Activated CD4-positive, alpha-beta T cell treated with anti-CD3 and anti-CD28 coated beads for 36 hours (primary cell): ENCODE measurements at regions not wholly inside any gene's neighbourhood (a gene's known extent, or its start where the extent isn't known, plus 50 kb on each side); places are given as distances from the start of the nearest gene placed in this dataset.
"Not testable (repeated sequence)": the region's sequence is repeated elsewhere in the genome, so short reads cannot be mapped to it uniquely, and the experiment has no call there.

ENCODE experiments used
- ATAC-seq: fragments of 200-7000 bp; cut with Tn5 transposase; one replicate; pipeline ENCODE4 v1.10.0; 2021; ENCODE audit warnings: mild to moderate bottlenecking, moderate library complexity
- CTCF ChIA-PET: fragments of 350-600 bp; sonication (Branson Sonifier 250); formaldehyde crosslinking; loops from one replicate; lab custom pipeline; 2021; ENCODE audit warnings: antibody characterized with exemption; lab: Charles Lee
- POLR2A ChIA-PET: fragments of 350-600 bp; sonication (Branson Sonifier 250); formaldehyde crosslinking; loops from one replicate; lab custom pipeline; 2021; ENCODE audit warnings: antibody characterized with exemption, inconsistent platforms; lab: Charles Lee
- DNase-seq: peaks from one replicate; pipeline ENCODE4 v3.0.0-alpha.2; 2020
- H3K27ac Mint-ChIP-seq: one replicate; pipeline ENCODE4 v1.8.0; 2021; ENCODE audit warnings: mixed read lengths
- H3K27me3 Mint-ChIP-seq: one replicate; pipeline ENCODE4 v1.8.0; 2021; ENCODE audit warnings: mixed read lengths
- H3K36me3 Mint-ChIP-seq: one replicate; pipeline ENCODE4 v1.8.0; 2021; ENCODE audit warnings: low read depth, mixed read lengths
- H3K4me1 Mint-ChIP-seq: one replicate; pipeline ENCODE4 v1.8.0; 2021; ENCODE audit warnings: mixed read lengths
- H3K4me3 Mint-ChIP-seq: one replicate; pipeline ENCODE4 v1.8.0; 2021; ENCODE audit warnings: mild to moderate bottlenecking, moderate library complexity, mixed read lengths
- H3K9me3 Mint-ChIP-seq: one replicate; pipeline ENCODE4 v1.8.0; 2021; ENCODE audit warnings: low read depth, mixed read lengths
- intact Hi-C, 2 experiments: fragments of 100-400 bp; cut with DNase I in 1 of 2; cut with micrococcal nuclease in 1 of 2; formaldehyde crosslinking; loops; one replicate each; pipeline versions ENCODE4 v1.14.2 to v1.15.1; 2022 to 2024; cut with DNase I, micrococcal nuclease

GRCh38 chr10:90031776-90032175 is 330.4 kb downstream of the KIF20B start:
- no peaks in the 10 kb centered on the region for H3K36me3 Mint-ChIP-seq
- no peaks in the 10 kb centered on the region for H3K9me3 Mint-ChIP-seq
- H3K4me1 Mint-ChIP-seq, result no peaks in the 10 kb centered on the region
- intact Hi-C loops, result no loop called here
- ATAC-seq (no peak), DNase-seq (no peak)
- H3K27ac Mint-ChIP-seq, result no peak overlapping the region
- no peak overlapping the region for H3K4me3 Mint-ChIP-seq
- POLR2A ChIA-PET, result no interaction called here
- no peaks in the 10 kb centered on the region for H3K27me3 Mint-ChIP-seq
- CTCF ChIA-PET, result no interaction called here

- DNase-seq (no peak), ATAC-seq (no peak)
- CTCF ChIA-PET, result no interaction called here
- no peaks in the 10 kb centered on the region for H3K27me3 Mint-ChIP-seq
- intact Hi-C loops, result no loop called here
- no peaks in the 10 kb centered on the region for H3K4me1 Mint-ChIP-seq
- no peak overlapping the region for H3K27ac Mint-ChIP-seq
- POLR2A ChIA-PET, result no interaction called here
- no peaks in the 10 kb centered on the region for H3K9me3 Mint-ChIP-seq
- no peaks in the 10 kb centered on the region for H3K36me3 Mint-ChIP-seq
- H3K4me3 Mint-ChIP-seq, result no peak overlapping the region
These were observed 331.1 kb downstream of the KIF20B start for GRCh38 chr10:90032519-90032918.

- DNase-seq, H3K4me3 Mint-ChIP-seq, ATAC-seq, intact Hi-C loops, H3K9me3 Mint-ChIP-seq, H3K36me3 Mint-ChIP-seq, CTCF ChIA-PET, H3K4me1 Mint-ChIP-seq, H3K27ac Mint-ChIP-seq, H3K27me3 Mint-ChIP-seq, POLR2A ChIA-PET: not testable (repeated sequence)
These were observed 333.5 kb downstream of the KIF20B start for GRCh38 chr10:90034862-90035261.

- intact Hi-C loops, result no loop called here
- POLR2A ChIA-PET, result no interaction called here
- Mint-ChIP-seq H3K36me3 (no peaks in the 10 kb centered on the region), H3K27ac (no peak overlapping the region), H3K27me3 (no peaks in the 10 kb centered on the region), H3K9me3 (no peaks in the 10 kb centered on the region), H3K4me1 (no peaks in the 10 kb centered on the region), H3K4me3 (no peak overlapping the region)
- no peak for DNase-seq
- ATAC-seq, result no peak
- CTCF ChIA-PET, result no interaction called here
These were observed 340.2 kb downstream of the KIF20B start for GRCh38 chr10:90041585-90041984.

- Mint-ChIP-seq H3K27ac (no peak overlapping the region), H3K27me3 (no peaks in the 10 kb centered on the region), H3K4me3 (no peak overlapping the region), H3K9me3 (no peaks in the 10 kb centered on the region), H3K36me3 (no peaks in the 10 kb centered on the region), H3K4me1 (no peaks in the 10 kb centered on the region)
- ChIA-PET POLR2A (no interaction called here), CTCF (no interaction called here)
- intact Hi-C loops, result no loop called here
- DNase-seq (no peak), ATAC-seq (no peak)
These were observed 340.7 kb downstream of the KIF20B start for GRCh38 chr10:90042075-90042474.

GRCh38 chr10:90047243-90047729 is 345.9 kb downstream of the KIF20B start:
- CTCF ChIA-PET, result no interaction called here
- no peaks in the 10 kb centered on the region for H3K36me3 Mint-ChIP-seq
- H3K9me3 Mint-ChIP-seq, result no peaks in the 10 kb centered on the region
- no peak overlapping the region for H3K4me3 Mint-ChIP-seq
- DNase-seq (no peak), ATAC-seq (no peak)
- no peak overlapping the region for H3K27ac Mint-ChIP-seq
- intact Hi-C loops, result no loop called here
- H3K27me3 Mint-ChIP-seq, result peaks cover 2% of the 10 kb centered on the region
- peaks cover 2% of the 10 kb centered on the region for H3K4me1 Mint-ChIP-seq
- POLR2A ChIA-PET, result no interaction called here

GRCh38 chr10:90051053-90051452 is 349.7 kb downstream of the KIF20B start:
- Mint-ChIP-seq H3K4me1 (peaks cover 2% of the 10 kb centered on the region), H3K9me3 (no peaks in the 10 kb centered on the region), H3K27ac (no peak overlapping the region), H3K4me3 (no peak overlapping the region), H3K36me3 (no peaks in the 10 kb centered on the region), H3K27me3 (peaks cover 7% of the 10 kb centered on the region)
- ATAC-seq, result no peak
- CTCF ChIA-PET, result no interaction called here
- DNase-seq, result no peak
- POLR2A ChIA-PET, result no interaction called here
- intact Hi-C loops, result no loop called here

GRCh38 chr10:90051474-90051873 is 350.1 kb downstream of the KIF20B start:
- peaks cover 9% of the 10 kb centered on the region for H3K27me3 Mint-ChIP-seq
- H3K4me1 Mint-ChIP-seq, result peaks cover 2% of the 10 kb centered on the region
- ChIA-PET CTCF (no interaction called here), POLR2A (no interaction called here)
- H3K36me3 Mint-ChIP-seq, result no peaks in the 10 kb centered on the region
- H3K9me3 Mint-ChIP-seq, result no peaks in the 10 kb centered on the region
- no peak for DNase-seq
- no peak overlapping the region for H3K4me3 Mint-ChIP-seq
- no peak for ATAC-seq
- H3K27ac Mint-ChIP-seq, result no peak overlapping the region
- intact Hi-C loops, result no loop called here

GRCh38 chr10:90062786-90063185 is 361.4 kb downstream of the KIF20B start:
- no peak overlapping the region for H3K4me3 Mint-ChIP-seq
- DNase-seq (no peak), ATAC-seq (no peak)
- H3K36me3 Mint-ChIP-seq, result no peaks in the 10 kb centered on the region
- no peak overlapping the region for H3K27ac Mint-ChIP-seq
- POLR2A ChIA-PET, result no interaction called here
- intact Hi-C loops, result no loop called here
- no peaks in the 10 kb centered on the region for H3K27me3 Mint-ChIP-seq
- no peaks in the 10 kb centered on the region for H3K9me3 Mint-ChIP-seq
- CTCF ChIA-PET, result no interaction called here
- H3K4me1 Mint-ChIP-seq, result no peaks in the 10 kb centered on the region

GRCh38 chr10:90064295-90064694 is 362.9 kb downstream of the KIF20B start:
- H3K9me3 Mint-ChIP-seq, result no peaks in the 10 kb centered on the region

GRCh38 chr10:90066435-90066834 is 365.0 kb downstream of the KIF20B start:
- H3K4me1 Mint-ChIP-seq, result no peaks in the 10 kb centered on the region
- intact Hi-C loops, result no loop called here
- H3K27ac Mint-ChIP-seq, result no peak overlapping the region
- no peaks in the 10 kb centered on the region for H3K9me3 Mint-ChIP-seq
- no peak for ATAC-seq
- H3K4me3 Mint-ChIP-seq, result no peak overlapping the region
- H3K36me3 Mint-ChIP-seq, result no peaks in the 10 kb centered on the region
- no peak for DNase-seq
- ChIA-PET CTCF (no interaction called here), POLR2A (no interaction called here)
- no peaks in the 10 kb centered on the region for H3K27me3 Mint-ChIP-seq

More at GRCh38 chr10:90064295-90064694, 362.9 kb downstream of the KIF20B start:
- Mint-ChIP-seq H3K27me3 (no peaks in the 10 kb centered on the region), H3K4me3 (no peak overlapping the region), H3K4me1 (no peaks in the 10 kb centered on the region), H3K27ac (no peak overlapping the region), H3K36me3 (no peaks in the 10 kb centered on the region)
- intact Hi-C loops, result no loop called here
- POLR2A ChIA-PET, result no interaction called here
- ATAC-seq, result no peak
- no peak for DNase-seq
- CTCF ChIA-PET, result no interaction called here

- POLR2A ChIA-PET, result no interaction called here
- H3K36me3 Mint-ChIP-seq, result no peaks in the 10 kb centered on the region
These were observed 374.6 kb downstream of the KIF20B start for GRCh38 chr10:90075995-90076394.

GRCh38 chr10:90079819-90080218 is 378.4 kb downstream of the KIF20B start:
- DNase-seq (no peak), ATAC-seq (no peak)
- Mint-ChIP-seq H3K9me3 (no peaks in the 10 kb centered on the region), H3K4me1 (no peaks in the 10 kb centered on the region), H3K36me3 (no peaks in the 10 kb centered on the region), H3K27ac (no peak overlapping the region), H3K4me3 (no peak overlapping the region), H3K27me3 (peaks cover 2% of the 10 kb centered on the region)
- intact Hi-C loops, result no loop called here
- POLR2A ChIA-PET, result no interaction called here
- CTCF ChIA-PET, result no interaction called here

More at GRCh38 chr10:90075995-90076394, 374.6 kb downstream of the KIF20B start:
- DNase-seq (no peak), ATAC-seq (no peak)
- Mint-ChIP-seq H3K4me3 (no peak overlapping the region), H3K4me1 (no peaks in the 10 kb centered on the region), H3K27me3 (peaks cover 5% of the 10 kb centered on the region), H3K9me3 (no peaks in the 10 kb centered on the region), H3K27ac (no peak overlapping the region)
- CTCF ChIA-PET, result no interaction called here
- intact Hi-C loops, result no loop called here
